IMR-90 (cell line): ENCODE measurements at regions not wholly inside any gene's neighbourhood (a gene's known extent, or its start where the extent isn't known, plus 50 kb on each side); places are given as distances from the start of the nearest gene placed in this dataset.

Experiments used
- ATAC-seq: fragments of 200-7000 bp; cut with Tn5 transposase; 2 replicates; pipeline ENCODE4 v1.9.1; 2020; ENCODE audit warnings: low read depth, mild to moderate bottlenecking, moderate library complexity
- BruUV-seq: library from RNA; stranded (reverse); fragments of 400-500 nt; replicated peaks from 2 replicates; lab custom pipeline; 2021; lab: Mats Ljungman, UMichigan
- CTCF ChIA-PET: fragments of 300-600 bp; formaldehyde crosslinking; extraction: SDS; loops from one replicate; lab custom pipeline; 2021; ENCODE audit warnings: antibody characterized with exemption; lab: Yijun Ruan, JAX
- POLR2A ChIA-PET: fragments of 300-600 bp; sonication (Branson Sonifier 250); formaldehyde crosslinking; loops from one replicate; lab custom pipeline; 2022; ENCODE audit warnings: antibody characterized with exemption; ENCODE audit not compliant: unreplicated experiment; lab: Charles Lee
- DNase-seq: peaks from one replicate; pipeline ENCODE4 v3.0.0; 2013
- H2AFZ ChIP-seq: replicated peaks from 2 replicates; pipeline ENCODE3; 2013; ENCODE audit warnings: low read length, mild to moderate bottlenecking; ENCODE audit not compliant: poor library complexity
- H2AK5ac ChIP-seq: 2 replicates; pipeline ENCODE4 v1.6.1; 2013; ENCODE audit warnings: low read depth, low read length, inconsistent platforms
- H2AK9ac ChIP-seq: replicated peaks from 2 replicates; pipeline ENCODE3; 2013; ENCODE audit warnings: mild to moderate bottlenecking, low read depth, low read length, moderate library complexity; ENCODE audit not compliant: poor library complexity
- H2BK120ac ChIP-seq: 2 replicates; pipeline ENCODE4 v1.6.1; 2013; ENCODE audit warnings: low read depth, low read length, inconsistent platforms
- H2BK15ac ChIP-seq: 3 replicates; pipeline ENCODE4 v1.6.1; 2013; ENCODE audit warnings: low read depth, low read length, inconsistent platforms
- H2BK20ac ChIP-seq: 2 replicates; pipeline ENCODE4 v1.6.1; 2013; ENCODE audit warnings: low read depth, mild to moderate bottlenecking, inconsistent platforms, low read length, moderate library complexity
- H2BK5ac ChIP-seq: 2 replicates; pipeline ENCODE4 v1.6.1; 2013; ENCODE audit warnings: mild to moderate bottlenecking, low read depth, low read length, inconsistent platforms; ENCODE audit not compliant: poor library complexity, severe bottlenecking
- H3K14ac ChIP-seq: replicated peaks from 2 replicates; pipeline ENCODE4 v1.6.1; 2013; ENCODE audit warnings: low read depth, low read length, inconsistent platforms
- H3K18ac ChIP-seq: 2 replicates; pipeline ENCODE4 v1.6.1; 2013; ENCODE audit warnings: low read depth, low read length, control low read depth
- H3K23ac ChIP-seq: 2 replicates; pipeline ENCODE4 v1.6.1; 2013; ENCODE audit warnings: low read depth, low read length, inconsistent platforms
- H3K27ac ChIP-seq: 2 replicates; pipeline ENCODE4 v1.5.1; 2013; ENCODE audit warnings: mild to moderate bottlenecking, control low read depth, low read length; ENCODE audit not compliant: insufficient read depth
- H3K27me3 ChIP-seq: 2 replicates; pipeline ENCODE4 v1.6.1; 2013; ENCODE audit warnings: low read length; ENCODE audit not compliant: control insufficient read depth, insufficient read depth
- H3K36me3 ChIP-seq: 2 replicates; pipeline ENCODE4 v1.6.1; 2013; ENCODE audit warnings: low read length, mixed read lengths; ENCODE audit not compliant: control insufficient read depth, insufficient read depth
- H3K4ac ChIP-seq: 2 replicates; pipeline ENCODE4 v1.6.1; 2013; ENCODE audit warnings: low read depth, low read length, inconsistent platforms
- H3K4me1 ChIP-seq: 2 replicates; pipeline ENCODE4 v1.6.1; 2013; ENCODE audit warnings: low read length, mixed read lengths; ENCODE audit not compliant: control insufficient read depth, insufficient read depth
- H3K4me2 ChIP-seq: 2 replicates; pipeline ENCODE4 v1.6.1; 2013; ENCODE audit warnings: low read depth, mild to moderate bottlenecking, control low read depth, low read length, moderate library complexity
- H3K4me3 ChIP-seq: 2 replicates; pipeline ENCODE4 v1.5.1; 2013; ENCODE audit warnings: low read depth, mild to moderate bottlenecking, control low read depth, low read length, moderate library complexity; ENCODE audit not compliant: insufficient read depth
- H3K56ac ChIP-seq: 2 replicates; pipeline ENCODE4 v1.6.1; 2013; ENCODE audit warnings: low read length, inconsistent platforms; ENCODE audit not compliant: insufficient read depth; ENCODE audit errors: extremely low read depth
- H3K79me1 ChIP-seq, 2 experiments: 2 replicates each; pipeline ENCODE4 v1.6.1; 2013; ENCODE audit warnings: low read length in 2 of 2, inconsistent platforms in 1 of 2, low read depth in 1 of 2
- H3K9ac ChIP-seq: 2 replicates; pipeline ENCODE4 v1.6.1; 2013; ENCODE audit warnings: low read depth, low read length, control low read depth
- H3K9me1 ChIP-seq: 2 replicates; pipeline ENCODE4 v1.6.1; 2013; ENCODE audit warnings: low read length, inconsistent platforms; ENCODE audit not compliant: insufficient read depth
- H3K9me3 ChIP-seq: 2 replicates; pipeline ENCODE4 v1.6.1; 2013; ENCODE audit warnings: low read length; ENCODE audit not compliant: control insufficient read depth, insufficient read depth
- H4K20me1 ChIP-seq: 2 replicates; pipeline ENCODE4 v1.6.1; 2013; ENCODE audit warnings: low read length, inconsistent platforms; ENCODE audit not compliant: insufficient read depth
- H4K5ac ChIP-seq: 2 replicates; pipeline ENCODE4 v1.6.1; 2013; ENCODE audit warnings: mild to moderate bottlenecking, low read depth, low read length, control low read depth
- H4K8ac ChIP-seq, 2 experiments: 2 replicates each; pipeline ENCODE4 v1.6.1; 2013; ENCODE audit warnings: low read depth in 2 of 2, low read length in 2 of 2, control low read depth in 1 of 2, inconsistent platforms in 1 of 2
- H4K91ac ChIP-seq: 2 replicates; pipeline ENCODE4 v1.6.1; 2013; ENCODE audit warnings: low read depth, low read length, inconsistent platforms; ENCODE audit not compliant: insufficient read depth
- BHLHE40 ChIP-seq: fragments of 150-350 bp; IDR thresholded peaks from 2 replicates; pipeline ENCODE4 v1.6.1; 2016; ENCODE audit warnings: mild to moderate bottlenecking, low read depth, low read length
- CHD1 ChIP-seq: IDR thresholded peaks from 2 replicates; pipeline ENCODE4 v1.6.1; 2012; ENCODE audit warnings: low read depth, low read length, improper control_type of control experiment
- MXI1 ChIP-seq: IDR thresholded peaks from 2 replicates; pipeline ENCODE4 v1.6.1; 2012; ENCODE audit warnings: low read depth, mild to moderate bottlenecking, low read length, moderate library complexity, borderline replicate concordance
- RAD21 ChIP-seq: IDR thresholded peaks from 2 replicates; pipeline ENCODE4 v1.6.1; 2012; ENCODE audit warnings: low read length, improper control_type of control experiment
- RFX5 ChIP-seq: IDR thresholded peaks from 2 replicates; pipeline ENCODE4 v1.8.0; 2012; ENCODE audit warnings: low read depth, mild to moderate bottlenecking, low read length, moderate library complexity
- USF2 ChIP-seq: fragments of 150-350 bp; IDR thresholded peaks from 2 replicates; pipeline ENCODE4 v1.6.1; 2017; ENCODE audit warnings: mild to moderate bottlenecking, antibody characterized with exemption, low read length, low read depth
- WGBS, 2 experiments: methylation state at CpG; one replicate each; pipeline versions ENCODE4 v1.1.5 to v1.1.7; 2013; ENCODE audit warnings: missing lambda C conversion rate in 2 of 2; ENCODE audit not compliant: insufficient read length in 1 of 2; ENCODE audit errors: extremely low coverage in 2 of 2; 5-methylcytosine and 5-hydroxymethylcytosine counted together
- dilution Hi-C: fragments of 300-500 bp; cut with HindIII; formaldehyde crosslinking; loops from one replicate; pipeline ENCODE4 v1.14.3; 2018; ENCODE audit warnings: low sequenced_read_pairs; ENCODE audit not compliant: unreplicated experiment
- in situ Hi-C: fragments of 300-500 bp; cut with MboI; formaldehyde crosslinking; loops from 3 replicates; pipeline ENCODE4 v1.14.3; 2019; ENCODE audit warnings: low sequenced_read_pairs, inconsistent platforms, mixed read lengths
- intact Hi-C: fragments of 100-400 bp; cut with micrococcal nuclease; formaldehyde crosslinking; loops from 2 replicates; pipeline ENCODE4 v1.10.0; 2022
- TF ChIP-seq, protein P1 (sequence below): conservative IDR thresholded peaks from 2 replicates; pipeline ENCODE4 v1.5.1; 2012; ENCODE audit warnings: mild to moderate bottlenecking, low read depth, low read length, improper control_type of control experiment

GRCh38 chr1:54461731-54462596 is 55.8 kb upstream of the SSBP3 start:
- ChIA-PET POLR2A (interaction anchor here (0.6 kb wide), 1 partner anchor 78 kb away, joined by 9 read pairs; no protein-coding TSS in a partner anchor), CTCF (no interaction called here)
- Histone ChIP-seq H2BK5ac (no peak overlapping the region), H3K4ac (no peak overlapping the region), H2AK9ac (no peak overlapping the region), H3K9me1 (peaks cover 2% of the 10 kb centered on the region; the same call in 1 of the 2 replicates), H2BK20ac (no peak overlapping the region), H4K20me1 (no peaks in the 10 kb centered on the region), H2BK15ac (no peak overlapping the region), H2AFZ (no peak overlapping the region), H3K4me2 (no peak overlapping the region), H3K9me3 (no peaks in the 10 kb centered on the region), H4K8ac (no peak overlapping the region), H4K5ac (no peak overlapping the region), H2BK120ac (no peak overlapping the region), H3K27ac (no peak overlapping the region), H3K9ac (no peak overlapping the region), H3K79me1 (no peaks in the 10 kb centered on the region), H3K4me3 (no peak overlapping the region), H3K36me3 (no peaks in the 10 kb centered on the region), H2AK5ac (no peak overlapping the region), H3K27me3 (peaks cover 10% of the 10 kb centered on the region), H3K18ac (no peak overlapping the region), H3K56ac (no peak overlapping the region), H3K23ac (no peak overlapping the region), H3K4me1 (no peaks in the 10 kb centered on the region; the same call in 1 of the 2 replicates), H3K14ac (no peak overlapping the region), H4K91ac (no peak overlapping the region)
- no TSS peak for BruUV-seq
- ATAC-seq (no peak), DNase-seq (no peak)
- WGBS, 2 experiments: 14% methylated on average over 3 of the region's 16 CpGs; no CpG with 5 or more reads in 1 of the 2 experiments
- dilution Hi-C loops (no loop called here), in situ Hi-C loops (no loop called here), intact Hi-C loops (no loop called here)
- no peak for TF ChIP-seq CHD1
- no peak for TF ChIP-seq MXI1
- TF ChIP-seq, protein P1, sequence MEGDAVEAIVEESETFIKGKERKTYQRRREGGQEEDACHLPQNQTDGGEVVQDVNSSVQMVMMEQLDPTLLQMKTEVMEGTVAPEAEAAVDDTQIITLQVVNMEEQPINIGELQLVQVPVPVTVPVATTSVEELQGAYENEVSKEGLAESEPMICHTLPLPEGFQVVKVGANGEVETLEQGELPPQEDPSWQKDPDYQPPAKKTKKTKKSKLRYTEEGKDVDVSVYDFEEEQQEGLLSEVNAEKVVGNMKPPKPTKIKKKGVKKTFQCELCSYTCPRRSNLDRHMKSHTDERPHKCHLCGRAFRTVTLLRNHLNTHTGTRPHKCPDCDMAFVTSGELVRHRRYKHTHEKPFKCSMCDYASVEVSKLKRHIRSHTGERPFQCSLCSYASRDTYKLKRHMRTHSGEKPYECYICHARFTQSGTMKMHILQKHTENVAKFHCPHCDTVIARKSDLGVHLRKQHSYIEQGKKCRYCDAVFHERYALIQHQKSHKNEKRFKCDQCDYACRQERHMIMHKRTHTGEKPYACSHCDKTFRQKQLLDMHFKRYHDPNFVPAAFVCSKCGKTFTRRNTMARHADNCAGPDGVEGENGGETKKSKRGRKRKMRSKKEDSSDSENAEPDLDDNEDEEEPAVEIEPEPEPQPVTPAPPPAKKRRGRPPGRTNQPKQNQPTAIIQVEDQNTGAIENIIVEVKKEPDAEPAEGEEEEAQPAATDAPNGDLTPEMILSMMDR: no peak
- no peak for TF ChIP-seq USF2
- TF ChIP-seq BHLHE40: no peak
- TF ChIP-seq RFX5: no peak
- TF ChIP-seq RAD21: no peak
